Upper lobe of right lung (tissue), 1 donor: ENCODE measurements at regions not wholly inside any gene's neighbourhood (a gene's known extent, or its start where the extent isn't known, plus 50 kb on each side); places are given as distances from the start of the nearest gene placed in this dataset.

Experiments used
- ATAC-seq: fragments of 200-7000 bp; cut with Tn5 transposase; one replicate; pipeline ENCODE4 v1.9.1; 2020; ENCODE audit warnings: mild to moderate bottlenecking, moderate library complexity
- DNase-seq: peaks from one replicate; pipeline ENCODE4 v3.0.0-alpha.2; 2020
- H3K27ac ChIP-seq: fragments of 200-600 bp; one replicate; pipeline ENCODE4 v1.8.0; 2022
- H3K27me3 ChIP-seq: fragments of 200-600 bp; one replicate; pipeline ENCODE4 v1.8.0; 2022; ENCODE audit warnings: mild to moderate bottlenecking
- H3K36me3 ChIP-seq: fragments of 200-600 bp; one replicate; pipeline ENCODE4 v1.8.0; 2022
- H3K4me1 ChIP-seq: fragments of 200-600 bp; one replicate; pipeline ENCODE4 v1.8.0; 2022
- H3K4me3 ChIP-seq: fragments of 200-600 bp; one replicate; pipeline ENCODE4 v1.8.0; 2022; ENCODE audit warnings: mild to moderate bottlenecking
- H3K9me3 ChIP-seq: fragments of 200-600 bp; one replicate; pipeline ENCODE4 v1.8.0; 2022
- intact Hi-C: fragments of 100-400 bp; cut with DNase I; formaldehyde crosslinking; loops from one replicate; pipeline ENCODE4 v1.11.0; 2022
- TF ChIP-seq, protein P1 (sequence below): fragments of 200-600 bp; IDR thresholded peaks from one replicate; pipeline ENCODE4 v1.8.0; 2022; ENCODE audit warnings: antibody characterized with exemption
- donor health status: DM: no; HTN: yes; CAD: no; lungs with severe emphysema.

DNA sequence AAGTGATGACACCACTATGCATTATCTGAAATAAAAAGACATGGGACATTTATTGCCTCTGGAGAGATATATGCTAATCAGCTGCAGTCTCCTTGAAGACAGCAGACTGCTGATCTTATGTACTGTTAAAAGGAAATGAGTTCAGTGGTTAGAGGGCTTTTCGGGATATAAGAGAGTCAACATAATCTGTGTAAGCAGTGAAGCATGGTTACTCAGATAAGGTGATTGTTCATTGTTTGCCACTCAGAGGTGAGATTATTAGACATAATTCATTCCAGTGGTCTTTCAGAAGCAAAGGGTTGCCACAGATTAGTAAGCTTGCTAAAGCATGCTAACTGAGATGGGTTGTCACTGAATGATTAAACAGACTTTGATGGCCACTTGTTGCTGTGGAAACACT, 1450.7 kb upstream of the ADGRB3 start:
- TF ChIP-seq, protein P1, sequence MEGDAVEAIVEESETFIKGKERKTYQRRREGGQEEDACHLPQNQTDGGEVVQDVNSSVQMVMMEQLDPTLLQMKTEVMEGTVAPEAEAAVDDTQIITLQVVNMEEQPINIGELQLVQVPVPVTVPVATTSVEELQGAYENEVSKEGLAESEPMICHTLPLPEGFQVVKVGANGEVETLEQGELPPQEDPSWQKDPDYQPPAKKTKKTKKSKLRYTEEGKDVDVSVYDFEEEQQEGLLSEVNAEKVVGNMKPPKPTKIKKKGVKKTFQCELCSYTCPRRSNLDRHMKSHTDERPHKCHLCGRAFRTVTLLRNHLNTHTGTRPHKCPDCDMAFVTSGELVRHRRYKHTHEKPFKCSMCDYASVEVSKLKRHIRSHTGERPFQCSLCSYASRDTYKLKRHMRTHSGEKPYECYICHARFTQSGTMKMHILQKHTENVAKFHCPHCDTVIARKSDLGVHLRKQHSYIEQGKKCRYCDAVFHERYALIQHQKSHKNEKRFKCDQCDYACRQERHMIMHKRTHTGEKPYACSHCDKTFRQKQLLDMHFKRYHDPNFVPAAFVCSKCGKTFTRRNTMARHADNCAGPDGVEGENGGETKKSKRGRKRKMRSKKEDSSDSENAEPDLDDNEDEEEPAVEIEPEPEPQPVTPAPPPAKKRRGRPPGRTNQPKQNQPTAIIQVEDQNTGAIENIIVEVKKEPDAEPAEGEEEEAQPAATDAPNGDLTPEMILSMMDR: no peak
- H3K9me3 ChIP-seq: no peaks in the 10 kb centered on the region
- DNase-seq (no peak), ATAC-seq (no peak)
- intact Hi-C loops: no loop called here
- no peaks in the 10 kb centered on the region for H3K27me3 ChIP-seq
- no peak overlapping the region for H3K4me3 ChIP-seq
- no peak overlapping the region for H3K27ac ChIP-seq
- no peaks in the 10 kb centered on the region for H3K4me1 ChIP-seq
- H3K36me3 ChIP-seq: no peaks in the 10 kb centered on the region

DNA sequence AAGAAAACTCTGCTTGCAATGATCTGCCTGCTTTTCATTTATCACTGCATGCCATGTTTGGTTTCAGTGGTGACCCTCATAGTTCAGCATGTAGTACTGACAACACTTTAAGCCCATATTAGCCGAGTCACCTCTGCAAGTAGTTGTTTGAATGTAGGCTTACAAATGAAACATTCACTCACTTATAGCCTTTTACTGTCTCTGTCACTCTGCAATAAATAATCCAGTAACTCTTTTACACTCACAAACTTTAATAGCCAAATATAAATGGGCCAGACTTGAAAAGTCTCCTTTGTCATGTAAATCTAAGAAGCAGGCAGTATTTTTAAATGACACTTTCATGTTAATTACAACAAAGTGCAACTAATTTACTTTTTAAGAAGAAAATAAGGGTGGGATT, 1460.0 kb upstream of the ADGRB3 start:
- Histone ChIP-seq H3K4me3 (no peak overlapping the region), H3K4me1 (no peaks in the 10 kb centered on the region), H3K27ac (no peak overlapping the region), H3K36me3 (no peaks in the 10 kb centered on the region), H3K27me3 (no peaks in the 10 kb centered on the region), H3K9me3 (no peaks in the 10 kb centered on the region)
- TF ChIP-seq, protein P1: no peak
- ATAC-seq: no peak
- intact Hi-C loops: no loop called here
- DNase-seq: no peak

DNA sequence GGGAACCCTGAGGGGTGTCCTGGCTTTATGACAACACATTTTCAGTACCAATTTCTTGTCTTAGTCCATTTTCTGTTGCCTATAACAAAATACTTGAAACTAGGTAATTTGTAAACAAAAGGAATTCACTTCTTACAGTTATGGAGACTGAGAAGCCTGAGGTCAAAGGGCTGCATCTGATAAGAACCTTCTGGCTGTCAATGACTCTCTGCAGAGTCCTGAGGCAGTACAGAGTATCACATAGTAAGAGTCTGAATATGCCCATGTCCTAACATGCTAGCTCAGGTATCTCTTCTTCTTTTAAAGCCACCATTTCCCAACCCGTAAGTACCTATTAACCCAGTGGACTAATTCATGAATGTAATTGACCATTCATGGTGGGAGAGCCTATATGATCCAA, 1458.6 kb upstream of the EYS start:
- H3K27me3 ChIP-seq: no peaks in the 10 kb centered on the region
- intact Hi-C loops: no loop called here

DNA sequence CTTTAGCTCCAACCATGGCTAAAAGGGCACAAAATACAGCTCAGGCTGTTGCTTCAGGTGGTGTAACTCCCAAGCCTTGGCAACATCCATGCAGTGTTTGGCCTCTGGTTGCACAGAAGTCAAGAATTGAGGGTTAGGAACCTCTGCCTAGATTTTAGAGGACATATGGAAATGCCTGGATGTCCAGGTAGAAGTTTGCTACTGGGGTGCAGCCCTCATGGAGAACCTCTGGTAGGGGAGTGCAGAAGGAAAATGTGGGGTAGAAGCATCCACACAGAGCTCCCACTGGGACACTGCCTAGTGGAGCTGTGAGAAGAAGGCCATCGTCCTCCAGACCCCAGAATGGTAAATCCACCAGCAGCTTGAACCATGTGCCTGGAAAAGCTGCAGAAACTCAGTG, 1453.8 kb upstream of the EYS start:
- H3K36me3 ChIP-seq: no peaks in the 10 kb centered on the region
- no peaks in the 10 kb centered on the region for H3K9me3 ChIP-seq
- no peak for ATAC-seq
- no peak overlapping the region for H3K27ac ChIP-seq
- TF ChIP-seq, protein P1: no peak
- H3K4me1 ChIP-seq: no peaks in the 10 kb centered on the region
- H3K27me3 ChIP-seq: no peaks in the 10 kb centered on the region
- no peak overlapping the region for H3K4me3 ChIP-seq
- intact Hi-C loops: no loop called here
- peak; percentile 17 for DNase-seq

More for the DNA sequence above, 1458.6 kb upstream of the EYS start:
- H3K27ac ChIP-seq: no peak overlapping the region
- H3K4me3 ChIP-seq: no peak overlapping the region
- no peaks in the 10 kb centered on the region for H3K4me1 ChIP-seq
- no peak for DNase-seq
- TF ChIP-seq, protein P1: no peak
- no peak for ATAC-seq
- H3K36me3 ChIP-seq: no peaks in the 10 kb centered on the region
- no peaks in the 10 kb centered on the region for H3K9me3 ChIP-seq

DNA sequence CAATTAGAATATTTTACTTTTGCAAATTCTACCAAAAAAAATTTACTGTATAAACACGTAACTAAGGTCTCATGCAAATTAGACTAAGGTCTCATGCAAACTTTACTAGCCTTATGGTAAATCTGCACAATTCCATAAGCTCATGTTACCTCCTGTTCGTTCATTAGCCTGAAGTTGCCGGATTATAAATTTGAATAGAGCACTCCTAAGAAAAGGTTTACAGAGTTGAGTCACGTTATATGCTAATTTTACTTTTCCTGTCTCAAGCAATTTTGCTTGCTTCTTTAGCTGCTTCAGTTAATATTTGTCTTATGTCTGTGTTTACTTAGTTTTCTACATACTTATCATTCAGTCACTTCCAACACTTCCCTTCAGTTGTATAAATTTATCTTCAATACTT, 1434.0 kb upstream of the EYS start:
- intact Hi-C loops: no loop called here
- H3K27me3 ChIP-seq: no peaks in the 10 kb centered on the region
- no peaks in the 10 kb centered on the region for H3K4me1 ChIP-seq
- no peak overlapping the region for H3K27ac ChIP-seq
- no peaks in the 10 kb centered on the region for H3K9me3 ChIP-seq
- no peak overlapping the region for H3K4me3 ChIP-seq
- DNase-seq: no peak
- H3K36me3 ChIP-seq: no peaks in the 10 kb centered on the region
- TF ChIP-seq, protein P1: no peak
- no peak for ATAC-seq

DNA sequence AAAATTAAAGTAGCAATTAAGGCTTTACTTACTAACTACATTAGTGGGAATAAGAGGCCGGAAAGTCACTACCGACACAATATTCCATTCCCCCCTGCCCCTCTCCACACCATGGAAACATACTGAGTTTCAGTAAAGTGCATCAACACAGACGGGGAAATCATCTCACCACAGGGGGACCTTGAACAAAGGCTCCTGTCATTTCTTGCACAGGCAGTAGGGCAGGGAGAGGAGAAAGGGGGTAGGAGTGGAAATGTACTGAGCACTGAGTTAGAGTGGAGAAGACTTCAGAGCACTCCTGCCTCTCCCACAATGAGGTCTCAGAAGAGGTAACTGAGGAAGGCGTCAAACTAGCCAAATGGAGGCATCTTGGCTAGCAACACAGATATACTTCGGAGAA, 1426.9 kb upstream of the EYS start:
- TF ChIP-seq, protein P1: no peak
- DNase-seq (no peak), ATAC-seq (no peak)
- H3K27me3 ChIP-seq: no peaks in the 10 kb centered on the region
- no peak overlapping the region for H3K27ac ChIP-seq
- H3K4me1 ChIP-seq: no peaks in the 10 kb centered on the region
- H3K9me3 ChIP-seq: no peaks in the 10 kb centered on the region
- H3K4me3 ChIP-seq: no peak overlapping the region
- intact Hi-C loops: no loop called here
- no peaks in the 10 kb centered on the region for H3K36me3 ChIP-seq
